T47D (cell line): ENCODE measurements at regions not wholly inside any gene's neighbourhood (a gene's known extent, or its start where the extent isn't known, plus 50 kb on each side); places are given as distances from the start of the nearest gene placed in this dataset.

Experiments
- DNase-seq, 2 experiments: peaks; one replicate each; pipeline versions ENCODE4 v3.0.0 to v3.0.0-alpha.2; 2011 to 2012; ENCODE audit warnings: low read depth in 1 of 2, low spot score in 1 of 2
- JUND ChIP-seq: IDR thresholded peaks from 2 replicates; pipeline ENCODE4 v1.6.1; 2012; ENCODE audit warnings: low read depth
- in situ Hi-C: cut with HindIII; loops from 2 replicates; pipeline ENCODE4 v1.10.0; 2016; ENCODE audit warnings: low sequenced_read_pairs, low pct_unique_long_range_greater_than_20kb

DNA sequence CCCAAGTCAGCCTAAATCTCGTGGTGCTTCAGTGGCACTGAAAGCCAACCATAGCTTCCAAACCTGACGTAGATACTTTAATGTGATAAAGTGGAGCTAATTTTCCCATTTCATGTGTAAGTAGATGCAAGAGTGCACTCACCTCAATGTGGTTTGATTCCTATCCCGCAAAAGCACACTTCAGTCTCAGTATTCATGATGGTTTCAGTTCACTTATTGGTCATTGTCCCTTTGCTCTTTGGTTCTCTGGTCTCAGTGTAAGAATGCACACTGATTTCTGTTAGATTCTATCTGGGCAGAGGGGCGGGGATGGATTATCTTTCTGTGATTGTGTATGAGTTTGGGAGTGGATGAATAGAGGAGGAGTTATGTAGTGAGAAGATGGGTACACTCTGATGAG, 340.6 kb downstream of the KCNRG start:
- in situ Hi-C loops: no loop called here
- no peak for TF ChIP-seq JUND
- DNase-seq: no peak

DNA sequence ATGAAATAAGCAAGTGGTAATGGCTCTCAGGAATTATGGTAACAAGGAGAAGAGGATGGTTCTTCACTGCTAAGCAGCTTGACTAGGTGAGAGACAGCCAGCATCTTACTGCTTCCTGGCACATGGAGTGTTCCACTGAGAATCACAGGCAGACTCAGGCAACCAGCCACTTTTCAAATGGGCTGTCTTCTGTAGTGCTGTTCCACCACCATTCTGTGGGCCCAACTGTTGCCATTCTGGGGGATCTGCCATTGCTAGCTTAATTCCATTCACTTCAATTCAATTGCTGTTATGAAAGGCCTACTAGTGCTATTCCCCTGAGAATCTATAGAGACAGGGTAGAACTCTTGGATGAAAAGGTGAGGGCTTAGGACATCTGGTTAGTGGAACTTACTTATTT, 341.9 kb downstream of the KCNRG start:
- in situ Hi-C loops: no loop called here
- no peak for TF ChIP-seq JUND
- no peak for DNase-seq

DNA sequence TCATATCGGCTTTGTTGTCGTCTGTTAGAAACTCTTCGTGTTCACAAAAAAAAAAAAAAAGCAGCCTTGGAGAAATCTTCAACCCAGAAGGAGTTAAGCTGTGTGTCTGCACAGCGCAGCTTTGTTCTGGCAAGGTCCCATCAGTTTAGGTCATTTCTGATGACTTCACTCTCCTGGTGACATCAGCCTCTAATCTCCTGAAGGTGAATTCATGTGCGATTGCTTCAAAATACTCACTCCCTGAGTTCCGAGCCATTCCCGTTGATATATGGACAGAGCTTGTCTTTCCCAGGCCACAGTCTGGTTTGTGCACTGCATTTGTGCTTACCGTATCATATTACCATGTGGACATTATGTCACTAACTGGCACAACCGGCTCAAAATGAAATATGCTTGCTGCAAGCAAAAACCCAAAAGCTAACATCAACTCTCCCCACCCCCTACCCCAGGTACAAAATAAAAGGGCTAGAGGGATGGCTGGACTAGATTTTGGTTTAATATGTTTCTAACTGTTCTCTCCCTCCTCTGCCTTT, 342.4 kb downstream of the KCNRG start:
- peak; percentile 16 to 95 for DNase-seq
- in situ Hi-C loops: no loop called here

DNA sequence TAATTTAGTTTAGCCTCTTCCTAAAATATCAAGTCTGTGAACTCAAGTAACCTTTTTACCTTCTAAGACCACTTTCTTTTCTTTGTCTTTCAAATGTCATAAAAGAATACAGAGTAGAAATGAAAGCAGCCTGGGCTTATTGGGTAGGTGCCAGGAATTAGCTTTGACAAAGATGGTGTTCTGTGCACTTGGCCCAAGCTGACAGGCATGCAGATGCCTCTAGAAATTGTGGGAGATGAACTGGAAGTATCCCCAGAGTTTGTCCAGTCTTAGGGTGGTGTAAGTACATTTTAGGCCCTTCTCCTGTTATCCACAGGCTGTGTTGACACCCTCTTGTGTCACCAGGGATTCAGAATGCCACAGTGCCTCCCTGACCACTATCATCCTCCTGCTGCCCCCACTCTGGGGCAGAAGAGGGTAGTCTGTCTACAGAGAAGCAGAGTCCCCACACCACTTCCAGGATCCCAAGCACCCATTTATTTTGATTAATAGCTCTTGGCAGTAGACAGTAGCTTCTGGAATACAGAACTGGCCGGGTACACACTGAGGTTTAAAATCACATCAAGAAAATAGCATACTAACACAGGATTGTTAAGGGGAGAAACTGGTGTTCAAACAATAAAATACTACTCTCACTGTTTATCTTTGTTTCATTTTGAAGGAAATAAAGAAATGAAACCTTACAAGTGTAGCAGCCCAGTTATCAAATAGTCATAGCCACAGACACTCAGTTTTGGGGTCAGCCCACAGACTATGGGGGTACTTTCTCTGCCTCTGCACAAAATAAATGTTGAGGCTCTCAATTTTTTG, 343.2 kb downstream of the KCNRG start:
- in situ Hi-C loops: no loop called here
- peak in 1 of 2 experiments; percentile 25 for DNase-seq
- no peak for TF ChIP-seq JUND

More for the DNA sequence above, 342.4 kb downstream of the KCNRG start:
- peak; percentile 59 for TF ChIP-seq JUND

DNA sequence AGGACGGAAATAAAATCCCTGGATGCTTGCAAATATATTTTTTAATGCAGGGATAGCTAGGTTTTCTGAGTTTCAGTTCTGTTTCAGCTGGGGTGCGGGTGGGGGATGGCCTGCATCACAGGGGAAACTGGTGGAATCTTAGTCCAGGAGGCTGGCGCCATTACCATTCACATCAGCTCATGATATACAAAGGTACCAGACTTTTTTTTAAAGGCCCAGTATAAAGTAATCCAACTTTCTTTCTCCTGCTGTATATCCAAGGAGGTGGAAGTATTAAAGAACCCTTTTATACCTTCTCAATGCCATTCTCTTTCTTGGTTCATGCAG, 343.8 kb downstream of the KCNRG start:
- TF ChIP-seq JUND: no peak
- in situ Hi-C loops: no loop called here
- DNase-seq: no peak

DNA sequence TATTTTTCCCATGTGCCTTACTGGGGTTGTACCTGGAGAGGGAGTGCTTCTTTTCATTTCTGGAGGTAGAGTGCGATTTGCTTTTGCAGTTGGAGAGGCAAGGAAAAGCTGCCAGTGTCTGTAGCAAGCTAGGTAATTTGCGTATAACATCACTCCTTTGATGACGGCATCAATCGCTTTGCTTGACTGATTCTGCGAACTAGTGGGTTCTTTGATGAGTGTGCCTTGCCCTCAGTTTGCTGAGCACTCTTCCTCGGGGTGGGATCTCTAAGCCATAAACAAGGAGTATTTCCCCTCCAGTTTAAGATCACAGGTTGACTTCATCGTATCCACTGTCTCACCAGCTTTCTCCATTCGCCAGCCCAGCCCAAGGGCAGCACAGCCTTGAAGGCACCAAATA, 344.5 kb downstream of the KCNRG start:
- in situ Hi-C loops: no loop called here
- no peak for TF ChIP-seq JUND
- DNase-seq: no peak

DNA sequence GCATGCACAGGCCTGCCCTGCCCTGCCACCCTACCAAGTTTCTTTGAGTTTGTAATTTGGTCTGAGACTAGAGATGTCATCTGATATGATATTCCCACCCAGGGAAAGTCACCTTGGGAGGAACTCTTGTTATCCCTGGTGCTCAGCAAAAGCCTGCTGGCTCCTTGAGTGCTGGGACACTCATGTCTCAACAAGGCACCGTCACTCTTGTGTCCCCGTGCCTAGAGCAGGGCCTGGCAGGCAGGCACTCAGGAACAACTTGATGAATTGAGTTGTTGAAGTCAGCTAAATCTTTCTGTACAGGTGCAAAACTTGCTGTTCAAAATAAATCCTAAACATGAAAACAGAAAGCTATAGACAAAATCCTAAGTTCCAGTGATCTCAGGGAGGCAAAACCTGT, 345.4 kb downstream of the KCNRG start:
- no peak for TF ChIP-seq JUND
- in situ Hi-C loops: no loop called here
- DNase-seq: no peak

DNA sequence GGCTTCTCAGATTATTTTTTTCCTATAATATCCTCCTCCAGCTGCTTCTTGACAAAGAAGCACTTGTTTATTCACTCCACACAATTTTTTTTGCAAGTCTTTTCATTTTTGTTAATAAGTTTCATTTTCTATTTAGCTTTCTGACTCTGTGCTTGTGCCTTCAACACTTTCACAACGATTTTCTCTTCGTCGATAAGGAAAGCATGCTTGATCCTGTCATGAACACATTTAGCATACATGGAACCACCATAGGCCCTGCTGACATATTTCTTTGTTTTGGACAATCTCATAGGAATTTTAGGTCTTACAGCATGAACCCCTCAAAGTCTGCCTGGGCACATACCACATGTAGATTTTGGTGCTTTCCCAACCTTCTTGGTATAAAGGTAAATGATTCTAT, 346.0 kb downstream of the KCNRG start:
- TF ChIP-seq JUND: no peak
- in situ Hi-C loops: no loop called here

DNA sequence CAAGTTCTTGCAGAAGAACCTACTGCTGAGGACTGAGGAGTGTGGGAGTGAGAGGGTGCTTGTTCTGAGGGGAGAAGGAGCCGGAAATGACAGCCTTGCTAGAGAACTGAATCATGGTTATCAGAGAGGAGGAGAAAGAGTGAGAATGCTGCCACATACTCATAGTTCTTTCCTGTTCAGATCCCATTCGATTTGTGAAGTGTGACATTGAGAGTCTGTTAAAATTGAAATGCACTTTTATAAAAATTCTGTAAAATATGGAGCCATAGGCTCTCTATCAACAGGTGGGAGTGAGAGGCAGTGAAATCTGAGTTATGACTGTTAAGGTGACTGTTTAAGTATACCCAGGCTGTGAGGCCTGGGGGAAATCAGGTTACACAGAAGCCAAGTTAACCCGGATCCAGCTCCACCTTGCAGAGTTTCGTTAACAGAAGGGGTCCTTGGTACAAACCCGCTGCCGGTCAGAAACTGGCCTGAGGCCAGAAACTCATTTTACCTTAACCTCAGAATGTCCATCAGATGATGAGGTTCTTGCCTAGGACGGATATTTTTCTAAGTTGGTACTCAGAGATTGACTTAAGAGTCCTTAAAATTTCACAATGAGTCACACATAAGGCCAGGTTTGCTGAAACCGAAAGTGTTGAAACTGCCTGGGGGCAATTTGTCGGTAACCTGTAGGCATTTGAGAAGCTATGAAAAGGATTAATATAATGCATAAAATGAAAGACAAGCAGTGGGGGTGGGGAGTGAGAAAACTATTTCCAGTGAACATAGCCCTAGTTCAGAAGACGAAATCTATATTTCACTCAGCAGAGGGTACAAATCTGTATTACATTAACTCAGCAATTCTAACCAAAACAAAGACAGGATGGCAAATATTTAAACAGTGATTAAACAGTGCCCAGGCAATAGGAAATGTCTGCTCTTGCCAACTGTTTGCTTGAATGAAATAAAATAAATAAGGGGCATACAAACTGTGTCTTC, 350.5 kb downstream of the KCNRG start:
- in situ Hi-C loops: no loop called here
- no peak for TF ChIP-seq JUND
- peak in 1 of 2 experiments; percentile 75 for DNase-seq

More for the DNA sequence above, 346.0 kb downstream of the KCNRG start:
- DNase-seq: no peak

DNA sequence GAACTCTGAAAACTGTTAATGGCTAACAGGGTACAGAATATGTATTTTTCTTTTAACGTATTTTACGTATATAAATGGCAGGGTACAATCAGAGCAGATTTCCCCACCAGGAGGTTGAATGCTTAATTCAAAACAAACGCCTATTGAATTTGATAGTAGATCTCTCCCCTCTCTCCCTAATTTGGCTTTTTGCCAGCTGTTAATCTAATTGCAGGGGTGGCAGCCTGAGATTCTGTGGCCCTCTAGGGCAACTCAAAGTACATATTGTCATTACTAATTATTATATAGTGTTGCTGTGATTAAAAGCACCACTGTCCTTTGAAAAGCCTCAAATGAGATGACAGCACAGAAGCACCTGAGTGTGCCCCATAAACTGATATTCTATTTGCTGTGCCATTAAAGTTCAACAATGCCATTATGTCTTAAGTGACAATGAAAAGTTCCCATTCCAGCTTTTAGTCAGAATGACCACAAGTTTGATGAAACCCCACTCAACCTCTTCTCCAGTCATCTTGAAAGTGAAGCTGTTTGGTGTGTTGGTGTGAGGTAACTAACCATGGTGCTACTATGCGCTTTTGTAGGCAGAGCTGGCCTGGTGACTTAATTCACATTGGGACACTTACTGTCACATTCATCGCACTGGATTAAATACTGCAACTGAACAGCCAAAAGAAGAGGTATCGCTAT, 351.4 kb downstream of the KCNRG start:
- in situ Hi-C loops: no loop called here

DNA sequence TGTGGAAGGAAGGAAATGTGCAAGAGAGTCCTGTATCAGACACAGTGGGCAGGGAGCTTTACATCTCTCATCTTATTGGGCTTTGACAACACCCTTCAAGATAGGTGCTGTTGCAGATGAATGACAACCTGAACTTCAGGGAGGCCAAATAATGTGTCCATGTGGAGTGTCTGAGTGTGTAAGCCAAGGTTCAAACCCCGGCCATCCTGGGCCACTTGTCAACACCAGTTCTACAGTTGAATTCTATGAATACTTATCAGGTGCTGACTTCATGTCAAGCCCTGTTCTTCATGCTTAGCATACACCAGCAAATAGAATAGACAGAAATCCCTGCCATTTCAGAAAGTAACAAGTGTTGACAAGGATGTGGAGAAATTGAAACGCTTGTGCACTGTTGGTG, 354.4 kb downstream of the KCNRG start:
- no peak for DNase-seq
- in situ Hi-C loops: no loop called here
- TF ChIP-seq JUND: no peak

More for the DNA sequence above, 351.4 kb downstream of the KCNRG start:
- no peak for TF ChIP-seq JUND
- DNase-seq: peak in 1 of 2 experiments; percentile 10

DNA sequence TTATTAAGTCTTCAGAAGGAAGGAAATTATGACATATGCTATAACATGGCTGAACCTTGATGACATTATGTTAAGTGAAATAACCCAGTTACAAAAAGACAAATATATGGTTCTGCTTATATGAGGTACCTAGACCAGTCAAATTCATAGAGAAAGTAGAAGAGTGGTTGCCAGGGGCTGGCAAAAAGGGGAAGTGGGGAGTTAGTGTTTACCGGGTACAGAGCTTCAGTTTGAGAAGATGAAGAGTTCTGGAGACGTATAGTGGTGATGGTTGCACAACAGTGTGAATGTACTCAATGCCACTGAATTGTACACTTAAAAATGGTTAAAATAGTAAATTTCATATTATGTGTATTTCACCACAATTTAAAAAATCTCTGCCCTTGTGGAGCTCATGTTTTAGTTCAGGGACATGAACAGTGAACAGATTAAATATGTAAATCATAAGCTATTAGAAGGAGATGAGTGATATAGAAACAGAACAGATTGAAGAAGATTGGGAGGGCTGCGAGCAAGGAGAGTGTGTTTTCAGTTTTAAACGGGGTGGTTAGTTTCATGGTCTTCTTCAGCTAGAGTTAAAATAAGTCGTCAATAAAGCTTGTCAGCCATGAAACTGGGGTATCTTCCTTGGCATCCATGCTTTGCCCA, 355.2 kb downstream of the KCNRG start:
- in situ Hi-C loops: no loop called here

More for the DNA sequence above, 355.2 kb downstream of the KCNRG start:
- DNase-seq: no peak
- TF ChIP-seq JUND: no peak
